Neutrophil (primary cell): ENCODE measurements at regions not wholly inside any gene's neighbourhood (a gene's known extent, or its start where the extent isn't known, plus 50 kb on each side); places are given as distances from the start of the nearest gene placed in this dataset.

Experiments
- H3K27ac ChIP-seq: fragments of 200-600 bp; sonication (generic); 2 replicates; pipeline ENCODE4 v1.5.1; 2016; ENCODE audit warnings: mild to moderate bottlenecking, moderate library complexity
- H3K27me3 ChIP-seq: fragments of 200-600 bp; sonication (generic); 2 replicates; pipeline ENCODE4 v1.6.0; 2016; ENCODE audit warnings: mild to moderate bottlenecking
- H3K36me3 ChIP-seq: fragments of 200-600 bp; sonication (generic); 2 replicates; pipeline ENCODE4 v1.5.1; 2017
- H3K4me1 ChIP-seq, 2 experiments: fragments of 200-600 bp in 1 of 2; sonication (generic) in 1 of 2; 1 replicate in 1 of 2; 2 replicates in 1 of 2; pipeline versions ENCODE4 v1.5.1 to v1.6.1; 2013 to 2016; ENCODE audit warnings: low read depth in 1 of 2, low read length in 1 of 2, mild to moderate bottlenecking in 1 of 2, moderate library complexity in 1 of 2; ENCODE audit not compliant: control insufficient read depth in 1 of 2, insufficient read depth in 1 of 2
- H3K4me3 ChIP-seq, 2 experiments: fragments of 200-600 bp in 1 of 2; sonication (generic) in 1 of 2; 1 replicate in 1 of 2; 2 replicates in 1 of 2; pipeline ENCODE4 v1.5.1; 2013 to 2016; ENCODE audit warnings: low read depth in 1 of 2, low read length in 1 of 2, mild to moderate bottlenecking in 1 of 2, moderate library complexity in 1 of 2
- H3K9me3 ChIP-seq: fragments of 200-600 bp; sonication (generic); 2 replicates; pipeline ENCODE4 v1.5.1; 2016
- CTCF ChIP-seq: fragments of 200-600 bp; sonication (generic); IDR thresholded peaks from 2 replicates; pipeline ENCODE4 v1.5.1; 2016; ENCODE audit warnings: antibody characterized with exemption

GRCh38 chr17:73985466-73986015 is 217.9 kb upstream of the RPL38 start:
- H3K36me3 ChIP-seq, result no peaks in the 10 kb centered on the region
- H3K27ac ChIP-seq, result no peak overlapping the region
- H3K4me3 ChIP-seq, result no peak overlapping the region
- peaks cover 8% of the 10 kb centered on the region for H3K27me3 ChIP-seq
- no peak for TF ChIP-seq CTCF
- no peaks in the 10 kb centered on the region for H3K9me3 ChIP-seq
- H3K4me1 ChIP-seq, result peaks cover 6 to 15% of the 10 kb centered on the region in 2 experiments

- peaks cover 8% of the 10 kb centered on the region for H3K27me3 ChIP-seq
- no peaks in the 10 kb centered on the region for H3K36me3 ChIP-seq
- no peak overlapping the region for H3K4me3 ChIP-seq
- peaks cover 0 to 3% of the 10 kb centered on the region in 2 experiments for H3K4me1 ChIP-seq
- no peak overlapping the region for H3K27ac ChIP-seq
- no peak for TF ChIP-seq CTCF
- H3K9me3 ChIP-seq, result no peaks in the 10 kb centered on the region
Observed at GRCh38 chr17:73986641-73987177, 216.8 kb upstream of the RPL38 start.

- no peak overlapping the region for H3K4me3 ChIP-seq
- H3K27me3 ChIP-seq, result peaks cover 8% of the 10 kb centered on the region
- H3K36me3 ChIP-seq, result no peaks in the 10 kb centered on the region
- H3K4me1 ChIP-seq, result no peaks in the 10 kb centered on the region
- H3K9me3 ChIP-seq, result no peaks in the 10 kb centered on the region
- no peak overlapping the region for H3K27ac ChIP-seq
- no peak for TF ChIP-seq CTCF
Observed at GRCh38 chr17:73987395-73987794, 216.1 kb upstream of the RPL38 start.

- Histone ChIP-seq H3K9me3 (no peaks in the 10 kb centered on the region), H3K27ac (no peak overlapping the region), H3K27me3 (peaks cover 8% of the 10 kb centered on the region), H3K4me3 (no peak overlapping the region), H3K36me3 (no peaks in the 10 kb centered on the region), H3K4me1 (no peaks in the 10 kb centered on the region)
- no peak for TF ChIP-seq CTCF
Observed at GRCh38 chr17:73987845-73988509, 215.5 kb upstream of the RPL38 start.

- TF ChIP-seq CTCF, result no peak
- H3K27me3 ChIP-seq, result peaks cover 8% of the 10 kb centered on the region
Observed at GRCh38 chr17:73989671-73990070, 213.8 kb upstream of the RPL38 start.

More at GRCh38 chr17:73989671-73990070, 213.8 kb upstream of the RPL38 start:
- Histone ChIP-seq H3K4me3 (no peak overlapping the region), H3K27ac (no peak overlapping the region), H3K4me1 (no peaks in the 10 kb centered on the region), H3K9me3 (no peaks in the 10 kb centered on the region), H3K36me3 (no peaks in the 10 kb centered on the region)
